ENCODE measurements at regions not wholly inside any gene's neighbourhood (a gene's known extent, or its start where the extent isn't known, plus 50 kb on each side); places are given as distances from the start of the nearest gene placed in this dataset.

GRCh38 chr2:35938838-35939237 is 416.7 kb upstream of the CRIM1 start:
- no peak for TF ChIP-seq REST (IDR thresholded peaks at IDR 0.05; ENCODE audit: low read depth, low read length)
- TF ChIP-seq JUND (IDR thresholded peaks at IDR 0.05), result no peak
- no peak for TF ChIP-seq TEAD4 (IDR thresholded peaks at IDR 0.05; ENCODE audit: borderline replicate concordance, insufficient read depth)
- TF ChIP-seq EP300 (IDR thresholded peaks at IDR 0.05; ENCODE audit: borderline replicate concordance in 1 of 2, low read depth in 1 of 2, low read length in 1 of 2), result no peak
- TF ChIP-seq CTCF (IDR thresholded peaks at IDR 0.05), result no peak
- TF ChIP-seq EZH2phosphoT487 (IDR thresholded peaks at IDR 0.05; ENCODE audit: borderline replicate concordance, low read depth), result no peak
- TF ChIP-seq TCF12 (IDR thresholded peaks at IDR 0.05), result no peak
- no peak for TF ChIP-seq MAX (IDR thresholded peaks at IDR 0.05; ENCODE audit: low read depth)
- no peak for TF ChIP-seq ELF1 (IDR thresholded peaks at IDR 0.05)
- TF ChIP-seq POLR2AphosphoS5 (IDR thresholded peaks at IDR 0.05; ENCODE audit: low read depth, low read length), result no peak
- no peak for TF ChIP-seq RAD21 (IDR thresholded peaks at IDR 0.05; ENCODE audit: low read length)

All from SK-N-SH (cell line).